Colonic mucosa (tissue), 4 donors: ENCODE measurements at regions not wholly inside any gene's neighbourhood (a gene's known extent, or its start where the extent isn't known, plus 50 kb on each side); places are given as distances from the start of the nearest gene placed in this dataset.

Experiments
- DNase-seq: peaks from one replicate; pipeline ENCODE4 v3.0.0-alpha.2; 2020
- H3K27ac ChIP-seq: fragments of 200-600 bp; one replicate; pipeline ENCODE4 v1.8.0; 2021
- H3K27me3 ChIP-seq: fragments of 200-600 bp; one replicate; pipeline ENCODE4 v1.8.0; 2021
- H3K36me3 ChIP-seq: fragments of 200-600 bp; one replicate; pipeline ENCODE4 v1.8.0; 2021
- H3K4me1 ChIP-seq: fragments of 200-600 bp; one replicate; pipeline ENCODE4 v1.8.0; 2021; ENCODE audit warnings: mild to moderate bottlenecking
- H3K4me3 ChIP-seq: fragments of 200-600 bp; one replicate; pipeline ENCODE4 v1.8.0; 2021
- H3K9ac ChIP-seq, 2 donors: one replicate each; pipeline ENCODE4 v1.7.0; 2013; ENCODE audit warnings: control low read depth in 2 of 2, low read depth in 2 of 2, low read length in 2 of 2
- H3K9me3 ChIP-seq: fragments of 200-600 bp; one replicate; pipeline ENCODE4 v1.8.0; 2021
- intact Hi-C: fragments of 100-400 bp; cut with DNase I; formaldehyde crosslinking; loops from one replicate; pipeline ENCODE4 v1.14.1; 2022
- TF ChIP-seq, protein P1 (sequence below): fragments of 200-600 bp; IDR thresholded peaks from one replicate; pipeline ENCODE4 v1.8.0; 2022; ENCODE audit warnings: antibody characterized with exemption, mild to moderate bottlenecking
- donor health status: healthy.
- donor health status: DM: no; HTN: no; CAD: no.
- donor health status: DM: no; HTN: no; CAD: no.

DNA sequence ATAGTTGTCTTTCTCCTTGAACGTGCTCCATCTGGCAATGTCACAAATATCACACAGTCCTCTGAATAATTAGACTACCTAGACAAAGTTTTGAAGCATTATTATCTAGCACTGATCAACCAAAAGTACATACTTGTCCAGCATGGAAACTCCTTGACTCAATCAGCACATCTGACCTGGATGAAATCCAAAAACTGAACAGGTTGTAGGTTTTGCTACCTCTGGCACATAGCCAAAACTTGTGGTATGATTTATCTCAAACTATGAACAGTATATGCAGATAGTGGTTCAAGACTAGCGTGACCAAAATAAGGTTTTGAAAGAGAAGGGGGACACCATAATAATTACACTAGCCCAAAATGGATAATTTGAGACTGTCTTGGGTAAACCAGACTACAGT, 158.1 kb downstream of the ARRDC3 start:
- no peak for DNase-seq
- Histone ChIP-seq H3K27me3 (no peaks in the 10 kb centered on the region), H3K4me3 (no peak overlapping the region), H3K4me1 (no peaks in the 10 kb centered on the region), H3K27ac (no peak overlapping the region), H3K9me3 (no peaks in the 10 kb centered on the region), H3K9ac (no peak overlapping the region), H3K36me3 (no peaks in the 10 kb centered on the region)
- intact Hi-C loops, result loop anchor here (2.0 to 10.0 kb wide), 5 partner anchors 50 to 350 kb away; no protein-coding TSS in a partner anchor
- TF ChIP-seq, protein P1, sequence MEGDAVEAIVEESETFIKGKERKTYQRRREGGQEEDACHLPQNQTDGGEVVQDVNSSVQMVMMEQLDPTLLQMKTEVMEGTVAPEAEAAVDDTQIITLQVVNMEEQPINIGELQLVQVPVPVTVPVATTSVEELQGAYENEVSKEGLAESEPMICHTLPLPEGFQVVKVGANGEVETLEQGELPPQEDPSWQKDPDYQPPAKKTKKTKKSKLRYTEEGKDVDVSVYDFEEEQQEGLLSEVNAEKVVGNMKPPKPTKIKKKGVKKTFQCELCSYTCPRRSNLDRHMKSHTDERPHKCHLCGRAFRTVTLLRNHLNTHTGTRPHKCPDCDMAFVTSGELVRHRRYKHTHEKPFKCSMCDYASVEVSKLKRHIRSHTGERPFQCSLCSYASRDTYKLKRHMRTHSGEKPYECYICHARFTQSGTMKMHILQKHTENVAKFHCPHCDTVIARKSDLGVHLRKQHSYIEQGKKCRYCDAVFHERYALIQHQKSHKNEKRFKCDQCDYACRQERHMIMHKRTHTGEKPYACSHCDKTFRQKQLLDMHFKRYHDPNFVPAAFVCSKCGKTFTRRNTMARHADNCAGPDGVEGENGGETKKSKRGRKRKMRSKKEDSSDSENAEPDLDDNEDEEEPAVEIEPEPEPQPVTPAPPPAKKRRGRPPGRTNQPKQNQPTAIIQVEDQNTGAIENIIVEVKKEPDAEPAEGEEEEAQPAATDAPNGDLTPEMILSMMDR, result no peak

DNA sequence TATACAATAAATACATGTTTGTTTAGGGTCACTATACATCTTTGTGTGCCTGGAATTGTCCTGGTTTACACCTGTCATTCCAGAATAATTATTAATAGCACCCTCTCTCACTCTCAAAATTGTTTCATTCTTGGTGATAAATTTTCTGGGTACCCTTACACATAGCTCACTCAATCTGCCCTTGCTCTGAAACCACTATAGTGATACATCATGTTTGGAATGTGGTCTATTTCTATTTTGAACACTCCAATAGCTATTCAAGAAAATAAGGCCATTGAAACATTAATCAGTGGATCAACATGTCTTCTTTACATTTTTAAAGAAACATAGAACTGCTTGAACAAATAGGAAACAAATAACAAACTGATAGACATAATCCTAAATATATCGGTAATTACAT, 158.7 kb downstream of the ARRDC3 start:
- Histone ChIP-seq H3K36me3 (no peaks in the 10 kb centered on the region), H3K9me3 (no peaks in the 10 kb centered on the region), H3K27ac (no peak overlapping the region), H3K9ac (no peak overlapping the region), H3K4me1 (peaks cover 2% of the 10 kb centered on the region), H3K4me3 (no peak overlapping the region), H3K27me3 (no peaks in the 10 kb centered on the region)
- intact Hi-C loops, result loop anchor here (2.0 to 10.0 kb wide), 4 partner anchors 50 to 350 kb away; no protein-coding TSS in a partner anchor
- TF ChIP-seq, protein P1, result no peak
- no peak for DNase-seq

DNA sequence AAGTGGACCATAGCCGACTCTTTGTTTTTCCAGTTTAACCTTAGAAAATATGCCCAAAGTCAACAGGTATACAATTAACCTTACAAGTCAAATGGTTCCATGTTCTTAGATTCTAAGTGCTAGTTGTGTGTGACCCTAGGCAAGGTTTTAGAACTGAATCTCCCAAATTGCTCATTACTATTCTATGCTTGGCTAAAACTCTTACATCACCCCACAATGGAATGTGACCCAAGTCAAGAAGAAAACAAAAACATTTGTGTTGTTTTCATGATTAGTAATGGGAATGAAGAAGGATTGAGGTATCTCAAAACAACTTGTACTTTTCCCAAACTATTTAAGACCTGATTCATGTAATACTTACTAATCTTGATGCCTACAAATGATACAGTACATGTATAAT, 159.2 kb downstream of the ARRDC3 start:
- Histone ChIP-seq H3K4me1 (peaks cover 4% of the 10 kb centered on the region), H3K36me3 (no peaks in the 10 kb centered on the region), H3K27ac (no peak overlapping the region), H3K9ac (no peak overlapping the region), H3K27me3 (no peaks in the 10 kb centered on the region), H3K9me3 (no peaks in the 10 kb centered on the region), H3K4me3 (no peak overlapping the region)
- TF ChIP-seq, protein P1, result no peak
- intact Hi-C loops, result loop anchor here (2.0 to 10.0 kb wide), 4 partner anchors 51 to 349 kb away; no protein-coding TSS in a partner anchor
- DNase-seq, result no peak

DNA sequence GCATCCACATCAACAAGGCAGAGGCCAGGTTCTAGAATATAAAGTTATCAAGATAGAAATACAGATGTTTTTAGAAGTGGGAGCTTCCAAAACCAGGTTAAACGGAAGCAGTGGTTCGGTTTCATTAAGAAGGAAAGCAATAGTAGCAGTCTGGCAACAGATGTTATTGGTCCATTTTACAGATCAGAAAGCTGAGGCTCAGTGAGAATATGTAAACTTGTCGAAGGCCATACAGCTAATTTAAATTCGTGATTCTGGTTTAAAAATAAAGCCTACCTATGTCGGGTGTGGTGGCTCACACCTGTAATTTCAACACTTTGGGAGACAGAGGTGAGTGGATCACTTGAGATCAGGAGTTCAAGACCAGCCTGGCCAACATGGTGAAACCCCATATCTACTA, 160.6 kb downstream of the ARRDC3 start:
- Histone ChIP-seq H3K36me3 (no peaks in the 10 kb centered on the region), H3K9me3 (no peaks in the 10 kb centered on the region)
- intact Hi-C loops, result loop anchor here (5.0 to 10.0 kb wide), 3 partner anchors 52 to 348 kb away; no protein-coding TSS in a partner anchor

DNA sequence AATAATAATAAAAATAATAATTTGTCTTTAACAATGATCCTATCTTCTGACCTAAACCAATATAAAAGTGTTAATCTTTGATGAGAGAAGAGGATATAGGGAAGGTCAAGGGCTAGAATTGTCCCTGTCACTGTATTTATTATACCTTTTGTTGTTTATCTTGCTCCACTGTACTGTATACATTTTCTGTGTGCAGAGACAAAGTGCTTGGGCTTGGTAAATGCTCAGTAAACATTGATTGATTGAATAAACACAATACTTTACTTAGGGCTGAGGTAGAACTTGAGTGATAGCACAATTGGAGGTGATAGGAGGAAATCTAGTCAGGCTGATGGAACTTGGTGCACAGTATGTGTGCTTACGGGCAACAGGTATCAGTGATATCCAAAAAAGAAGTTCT, 161.2 kb downstream of the ARRDC3 start:
- H3K27me3 ChIP-seq, result no peaks in the 10 kb centered on the region
- TF ChIP-seq, protein P1, result no peak
- no peaks in the 10 kb centered on the region for H3K36me3 ChIP-seq
- no peaks in the 10 kb centered on the region for H3K9me3 ChIP-seq
- H3K4me3 ChIP-seq, result no peak overlapping the region
- H3K27ac ChIP-seq, result no peak overlapping the region
- DNase-seq, result no peak
- intact Hi-C loops, result loop anchor here (5.0 to 10.0 kb wide), 3 partner anchors 53 to 347 kb away; no protein-coding TSS in a partner anchor
- H3K4me1 ChIP-seq, result peaks cover 4% of the 10 kb centered on the region
- no peak overlapping the region for H3K9ac ChIP-seq

More for the DNA sequence above, 160.6 kb downstream of the ARRDC3 start:
- no peak overlapping the region for H3K27ac ChIP-seq
- no peak overlapping the region for H3K9ac ChIP-seq
- no peaks in the 10 kb centered on the region for H3K27me3 ChIP-seq
- no peak overlapping the region for H3K4me3 ChIP-seq
- DNase-seq, result no peak
- H3K4me1 ChIP-seq, result peaks cover 4% of the 10 kb centered on the region
- TF ChIP-seq, protein P1, result no peak
